ENCODE measurements at regions not wholly inside any gene's neighbourhood (a gene's known extent, or its start where the extent isn't known, plus 50 kb on each side); places are given as distances from the start of the nearest gene placed in this dataset.

- no peak for TF ChIP-seq CTCF (IDR thresholded peaks at IDR 0.05)
Measured at GRCh38 chr3:118348169-118348557, 686.5 kb downstream of the IGSF11 start.

- TF ChIP-seq CTCF (IDR thresholded peaks at IDR 0.05), result no peak
Measured at GRCh38 chr3:118354556-118354955, 680.1 kb downstream of the IGSF11 start.

GRCh38 chr3:118369892-118370491, 664.7 kb downstream of the IGSF11 start:
- TF ChIP-seq CTCF (IDR thresholded peaks at IDR 0.05), result no peak

GRCh38 chr3:118380576-118380975, 654.1 kb downstream of the IGSF11 start:
- TF ChIP-seq CTCF (IDR thresholded peaks at IDR 0.05), result no peak

- TF ChIP-seq CTCF (IDR thresholded peaks at IDR 0.05), result no peak
Measured at GRCh38 chr3:118396491-118396890, 638.2 kb downstream of the IGSF11 start.

GRCh38 chr3:118400086-118400485, 634.6 kb downstream of the IGSF11 start:
- TF ChIP-seq CTCF (IDR thresholded peaks at IDR 0.05), result no peak

GRCh38 chr3:118400886-118401285, 633.8 kb downstream of the IGSF11 start:
- no peak for TF ChIP-seq CTCF (IDR thresholded peaks at IDR 0.05)

GRCh38 chr3:118401887-118402286, 632.8 kb downstream of the IGSF11 start:
- no peak for TF ChIP-seq CTCF (IDR thresholded peaks at IDR 0.05)

Data from LNCAP (cell line).